GM18907 (cell line): ENCODE measurements at regions not wholly inside any gene's neighbourhood (a gene's known extent, or its start where the extent isn't known, plus 50 kb on each side); places are given as distances from the start of the nearest gene placed in this dataset.
A peak's percentile ranks its signal among the peaks of the same experiment; 100 is the strongest.
"Not testable (repeated sequence)": the region's sequence is repeated elsewhere in the genome, so short reads cannot be mapped to it uniquely, and the experiment has no call there.

Experiments
- ATAC-seq: cut with Tn5 transposase; IDR thresholded peaks from one replicate; pipeline ENCODE4 v1.9.1; 2021; ENCODE audit warnings: mild to moderate bottlenecking, moderate library complexity; ENCODE audit not compliant: unreplicated experiment

- ATAC-seq, result no peak
Measured at GRCh38 chr21:17738176-17738953, 80.8 kb downstream of the C21orf91 start.

- ATAC-seq, result no peak
Measured at GRCh38 chr21:17736072-17736471, 83.1 kb downstream of the C21orf91 start.

GRCh38 chr21:17733209-17733608 lies 85.9 kb downstream of the C21orf91 start:
- ATAC-seq, result no peak

GRCh38 chr21:17732306-17732705 lies 86.8 kb downstream of the C21orf91 start:
- ATAC-seq, result no peak

- no peak for ATAC-seq
Measured at GRCh38 chr21:17731554-17731953, 87.6 kb downstream of the C21orf91 start.

GRCh38 chr21:17730782-17731181 lies 88.4 kb downstream of the C21orf91 start:
- no peak for ATAC-seq

- no peak for ATAC-seq
Measured at GRCh38 chr21:17729455-17729854, 89.7 kb downstream of the C21orf91 start.

- ATAC-seq, result no peak
Measured at GRCh38 chr21:17727361-17727760, 91.8 kb downstream of the C21orf91 start.

- no peak for ATAC-seq
Measured at GRCh38 chr21:17726047-17726829, 92.9 kb downstream of the C21orf91 start.

- ATAC-seq, result no peak
Measured at GRCh38 chr21:17725339-17725738, 93.8 kb downstream of the C21orf91 start.

- no peak for ATAC-seq
Measured at GRCh38 chr21:17712887-17713286, 100.2 kb upstream of the BTG3 start.

GRCh38 chr21:17711896-17712295 lies 99.2 kb upstream of the BTG3 start:
- ATAC-seq, result no peak

GRCh38 chr21:17709266-17709611 lies 96.5 kb upstream of the BTG3 start:
- peak; percentile 100 for ATAC-seq

GRCh38 chr21:17708522-17709265 lies 96.0 kb upstream of the BTG3 start:
- ATAC-seq, result peak; percentile 72

GRCh38 chr21:17699524-17700189 lies 87.0 kb upstream of the BTG3 start:
- peak; percentile 59 for ATAC-seq

GRCh38 chr21:17697473-17697872 lies 84.8 kb upstream of the BTG3 start:
- no peak for ATAC-seq

GRCh38 chr21:17694416-17694815 lies 81.7 kb upstream of the BTG3 start:
- ATAC-seq, result not testable (repeated sequence)

- ATAC-seq, result no peak
Measured at GRCh38 chr21:17693801-17694200, 81.1 kb upstream of the BTG3 start.

GRCh38 chr21:17690078-17690494 lies 77.4 kb upstream of the BTG3 start:
- ATAC-seq, result no peak

- no peak for ATAC-seq
Measured at GRCh38 chr21:17688912-17689874, 76.5 kb upstream of the BTG3 start.
